ENCODE measurements at regions not wholly inside any gene's neighbourhood (a gene's known extent, or its start where the extent isn't known, plus 50 kb on each side); places are given as distances from the start of the nearest gene placed in this dataset.
"Not testable (repeated sequence)": the region's sequence is repeated elsewhere in the genome, so short reads cannot be mapped to it uniquely, and the experiment has no call there.

- no peak for DNase-seq (ENCODE audit: low read depth, low spot score)
Measured at GRCh38 chr2:77823028-77823427, 300.9 kb upstream of the LRRTM4 start.

GRCh38 chr2:77831060-77831459 lies 308.9 kb upstream of the LRRTM4 start:
- no peak overlapping the region for H3K4me3 ChIP-seq (ENCODE audit: low read length)
- no peak for DNase-seq (ENCODE audit: low read depth, low spot score)

More at GRCh38 chr2:77823028-77823427, 300.9 kb upstream of the LRRTM4 start:
- H3K4me3 ChIP-seq (ENCODE audit: low read length) = no peak overlapping the region

DNA sequence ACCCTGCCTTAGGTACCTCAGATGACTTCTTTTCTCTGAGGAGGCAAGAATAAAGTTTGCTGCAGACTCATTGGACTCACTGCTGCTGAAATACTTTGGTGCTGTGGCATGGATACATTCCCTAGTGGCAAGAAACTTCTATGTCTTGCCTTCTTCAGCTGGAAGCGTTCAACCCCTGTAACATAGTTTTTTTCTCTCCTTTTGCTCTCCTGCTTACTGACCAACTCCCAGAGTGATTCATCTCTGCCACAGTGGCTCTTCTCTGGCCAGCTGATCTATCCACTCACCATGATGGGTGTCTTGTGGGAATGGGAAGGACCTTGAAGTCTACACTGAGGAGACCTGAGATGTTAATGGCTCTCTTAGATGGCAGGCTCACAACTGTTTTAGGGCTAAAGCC lies 309.3 kb upstream of the LRRTM4 start:
- no peak for DNase-seq (ENCODE audit: low read depth, low spot score)
- no peak overlapping the region for H3K4me3 ChIP-seq (ENCODE audit: low read length)

- no peak for DNase-seq (ENCODE audit: low read depth, low spot score)
Measured at GRCh38 chr2:77831898-77832297, 309.7 kb upstream of the LRRTM4 start.

GRCh38 chr2:77834360-77835002 lies 312.3 kb upstream of the LRRTM4 start:
- peak; percentile 8 for DNase-seq (ENCODE audit: low read depth, low spot score)
- no peak overlapping the region for H3K4me3 ChIP-seq (ENCODE audit: low read length)

More at GRCh38 chr2:77831898-77832297, 309.7 kb upstream of the LRRTM4 start:
- no peak overlapping the region for H3K4me3 ChIP-seq (ENCODE audit: low read length)

DNA sequence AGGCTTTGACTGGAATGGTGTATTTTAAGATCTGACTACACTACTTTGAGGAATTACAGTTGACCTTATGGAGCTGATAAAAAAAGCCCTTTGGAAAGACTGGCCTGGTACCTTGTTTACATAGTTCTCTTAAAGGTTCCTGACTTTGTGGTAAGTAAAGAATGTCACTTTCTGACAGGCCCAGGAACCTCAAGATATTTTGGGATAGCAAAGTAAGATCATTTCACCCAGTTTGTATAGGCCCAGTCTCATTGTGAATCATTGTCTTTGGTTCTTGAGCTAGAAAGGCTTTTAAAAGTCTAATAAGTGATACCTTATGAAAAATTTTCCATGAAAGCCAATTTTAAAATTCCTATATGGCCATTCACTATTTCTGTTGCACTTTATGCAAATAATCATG lies 316.3 kb upstream of the LRRTM4 start:
- no peak overlapping the region for H3K4me3 ChIP-seq (ENCODE audit: low read length)
- DNase-seq (ENCODE audit: low read depth, low spot score) = no peak

GRCh38 chr2:77839102-77839501 lies 316.9 kb upstream of the LRRTM4 start:
- no peak for DNase-seq (ENCODE audit: low read depth, low spot score)
- H3K4me3 ChIP-seq (ENCODE audit: low read length) = no peak overlapping the region

- no peak overlapping the region for H3K4me3 ChIP-seq (ENCODE audit: low read length)
- no peak for DNase-seq (ENCODE audit: low read depth, low spot score)
Measured at GRCh38 chr2:77862120-77862519, 339.9 kb upstream of the LRRTM4 start.

- H3K4me3 ChIP-seq (ENCODE audit: low read length) = no peak overlapping the region
- DNase-seq (ENCODE audit: low read depth, low spot score) = no peak
Measured at GRCh38 chr2:77864426-77864825, 342.2 kb upstream of the LRRTM4 start.

- no peak overlapping the region for H3K4me3 ChIP-seq (ENCODE audit: low read length)
- no peak for DNase-seq (ENCODE audit: low read depth, low spot score)
Measured at GRCh38 chr2:77866661-77867060, 344.5 kb upstream of the LRRTM4 start.

DNA sequence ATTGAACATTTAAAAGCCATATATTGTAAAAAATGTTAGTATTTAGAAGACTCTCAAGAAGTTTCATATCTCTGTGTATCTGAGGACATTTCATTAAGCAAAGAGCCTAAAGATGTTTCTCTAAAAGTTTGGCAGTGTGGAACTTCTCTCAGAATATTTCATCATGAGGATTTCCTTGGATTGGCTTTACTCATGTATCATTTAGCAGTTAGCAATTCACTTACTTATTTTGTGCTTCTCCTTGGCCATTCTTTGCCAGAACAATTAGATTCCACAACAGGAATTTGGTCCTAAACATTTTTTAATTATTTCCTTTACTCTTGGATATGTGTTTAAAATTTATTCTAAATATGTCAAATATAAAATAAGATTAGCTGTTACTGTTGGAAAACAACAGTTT lies 345.0 kb upstream of the LRRTM4 start:
- DNase-seq (ENCODE audit: low read depth, low spot score) = no peak

DNA sequence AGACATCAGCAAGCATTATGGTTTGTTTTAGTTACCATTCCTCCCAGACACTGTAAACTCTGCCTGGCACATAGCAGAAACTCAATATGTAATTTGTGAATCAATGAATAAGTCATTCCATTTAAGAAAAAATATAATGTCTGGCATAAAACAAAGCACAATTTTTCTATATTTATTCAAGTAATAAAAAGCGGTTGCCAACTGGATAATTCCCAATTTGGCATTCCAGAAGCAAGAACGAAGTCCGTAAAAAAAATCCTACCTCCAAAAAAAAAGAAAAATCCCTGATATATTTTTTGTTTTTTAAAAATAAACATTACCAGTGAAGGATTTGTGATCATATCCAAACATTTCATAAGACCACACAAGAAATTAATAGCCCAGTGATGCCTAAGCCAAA lies 351.3 kb upstream of the LRRTM4 start:
- no peak overlapping the region for H3K4me3 ChIP-seq (ENCODE audit: low read length)
- DNase-seq (ENCODE audit: low read depth, low spot score) = no peak

More for the DNA sequence above, 345.0 kb upstream of the LRRTM4 start:
- no peak overlapping the region for H3K4me3 ChIP-seq (ENCODE audit: low read length)

- DNase-seq (ENCODE audit: low read depth, low spot score); H3K4me3 ChIP-seq (ENCODE audit: low read length): not testable (repeated sequence)
Measured at GRCh38 chr2:77900211-77900610, 378.0 kb upstream of the LRRTM4 start.

- no peak for DNase-seq (ENCODE audit: low read depth, low spot score)
- H3K4me3 ChIP-seq (ENCODE audit: low read length) = no peak overlapping the region
Measured at GRCh38 chr2:77910136-77910535, 388.0 kb upstream of the LRRTM4 start.

GRCh38 chr2:77920838-77921366 lies 398.7 kb upstream of the LRRTM4 start:
- no peak overlapping the region for H3K4me3 ChIP-seq (ENCODE audit: low read length)
- DNase-seq (ENCODE audit: low read depth, low spot score) = no peak

DNA sequence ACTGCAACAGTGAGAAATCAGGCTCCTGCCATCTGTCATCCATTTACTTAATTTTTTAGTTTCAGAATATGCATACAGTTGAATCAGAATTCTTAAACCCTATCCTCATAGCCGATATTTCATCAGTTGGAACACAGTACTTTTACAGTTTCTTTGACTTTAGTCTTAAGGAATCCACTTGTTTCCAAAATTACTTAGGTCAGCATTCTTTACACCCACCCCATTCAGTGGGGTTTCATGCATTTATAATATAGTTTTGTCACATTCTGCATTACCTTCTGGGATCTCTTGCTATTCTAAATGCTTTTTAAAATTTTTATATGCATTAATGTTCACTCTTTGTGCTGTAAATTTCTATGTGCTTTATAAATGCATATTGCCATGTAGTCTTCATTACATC lies 400.4 kb upstream of the LRRTM4 start:
- no peak overlapping the region for H3K4me3 ChIP-seq (ENCODE audit: low read length)
- no peak for DNase-seq (ENCODE audit: low read depth, low spot score)

GRCh38 chr2:77937366-77937765 lies 415.2 kb upstream of the LRRTM4 start:
- no peak overlapping the region for H3K4me3 ChIP-seq (ENCODE audit: low read length)
- no peak for DNase-seq (ENCODE audit: low read depth, low spot score)

- no peak overlapping the region for H3K4me3 ChIP-seq (ENCODE audit: low read length)
- DNase-seq (ENCODE audit: low read depth, low spot score) = no peak
Measured at GRCh38 chr2:77938462-77938861, 416.3 kb upstream of the LRRTM4 start.

DNA sequence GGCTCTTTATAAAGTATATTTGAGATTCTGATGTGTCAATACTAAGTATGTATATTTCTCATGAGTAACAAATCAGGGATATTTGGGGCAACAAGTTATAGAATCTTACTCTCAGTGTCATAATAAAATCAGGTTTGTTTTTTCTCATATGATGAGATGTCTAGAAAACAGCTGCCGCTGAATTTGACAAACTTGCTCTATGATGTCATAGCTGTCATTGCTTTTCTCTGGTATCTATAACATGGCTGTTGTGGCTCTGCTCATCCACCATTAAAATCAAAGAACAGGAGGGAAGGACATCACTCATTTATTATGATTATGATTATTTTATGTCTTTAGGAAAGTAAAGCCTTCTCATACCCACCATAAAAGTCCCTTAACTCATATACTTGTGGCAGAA lies 417.2 kb upstream of the LRRTM4 start:
- DNase-seq (ENCODE audit: low read depth, low spot score) = no peak
- H3K4me3 ChIP-seq (ENCODE audit: low read length) = no peak overlapping the region

DNA sequence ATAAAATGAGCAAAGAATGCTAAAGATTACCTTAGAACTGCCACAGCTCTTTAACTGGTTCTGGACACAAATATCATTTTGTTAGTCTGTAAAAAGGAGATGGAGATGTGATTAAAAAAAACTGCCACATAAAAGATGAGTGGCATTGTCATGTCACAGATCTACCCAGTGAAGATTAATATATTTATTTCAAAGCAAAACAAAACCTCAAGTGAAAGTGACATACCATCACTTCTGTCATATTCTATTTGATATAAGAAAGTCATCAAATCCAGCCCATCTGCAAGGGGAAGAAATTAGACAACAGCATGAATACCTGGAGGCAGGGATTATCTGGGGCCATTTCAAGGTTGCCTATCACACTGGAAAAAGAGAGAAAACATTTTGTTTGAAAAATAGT lies 417.6 kb upstream of the LRRTM4 start:
- no peak overlapping the region for H3K4me3 ChIP-seq (ENCODE audit: low read length)
- DNase-seq (ENCODE audit: low read depth, low spot score) = no peak

DNA sequence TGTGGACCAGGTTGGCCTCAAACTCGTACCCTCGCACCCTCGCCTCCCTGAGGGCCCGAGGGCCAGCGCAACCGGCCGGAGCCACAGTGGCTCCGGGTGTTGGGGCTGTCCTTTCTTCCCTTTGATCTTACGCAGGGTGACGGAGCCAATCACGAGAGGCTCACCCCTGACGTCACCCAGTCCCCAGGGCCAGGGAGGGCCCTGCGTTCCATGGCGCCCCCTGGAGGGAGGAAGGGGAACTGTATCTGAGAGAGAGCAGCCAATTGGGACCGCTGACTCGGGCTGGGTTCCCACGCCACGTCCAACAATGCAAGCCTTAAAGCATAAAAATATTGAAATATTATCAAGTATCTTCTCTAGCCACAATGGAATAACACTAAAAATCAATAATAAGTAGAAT lies 432.8 kb upstream of the LRRTM4 start:
- H3K4me3 ChIP-seq (ENCODE audit: low read length) = no peak overlapping the region
- no peak for DNase-seq (ENCODE audit: low read depth, low spot score)
